ENCODE measurements at regions not wholly inside any gene's neighbourhood (a gene's known extent, or its start where the extent isn't known, plus 50 kb on each side); places are given as distances from the start of the nearest gene placed in this dataset.

DNA sequence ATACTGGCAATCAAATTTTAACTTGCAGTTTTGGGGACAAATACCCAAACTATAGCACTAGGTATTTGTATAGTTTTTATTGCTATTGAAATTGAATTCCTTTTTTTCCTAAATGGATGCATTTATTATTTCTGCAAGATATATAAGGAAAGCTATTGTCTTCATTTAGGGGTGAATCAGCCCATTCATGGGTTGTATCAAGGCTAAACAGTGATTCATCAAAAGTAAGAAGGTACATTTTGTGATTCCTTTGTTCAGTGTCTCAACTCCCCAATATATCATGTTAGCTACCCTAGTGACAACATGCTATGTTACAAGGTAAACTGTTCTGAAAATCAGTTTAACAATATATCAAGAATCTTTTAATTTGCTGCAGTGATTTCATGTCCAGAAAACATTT is 185.7 kb downstream of the PLK2 start:
- Histone ChIP-seq H3K36me3 (replicated peaks in 1 of 2; ENCODE audit: control insufficient read depth in 1 of 2, insufficient read depth in 2 of 2, low read length in 1 of 2) (no peaks in the 10 kb centered on the region), H3F3A (replicated peaks; ENCODE audit: insufficient read depth) (no peaks in the 10 kb centered on the region), H3K27me3 (ENCODE audit: insufficient read depth) (no peaks in the 10 kb centered on the region), H4K20me1 (ENCODE audit: insufficient read depth) (no peaks in the 10 kb centered on the region), H3K9ac (no peak overlapping the region), H3K4me2 (no peak overlapping the region), H3K4me3 (ENCODE audit: low read depth in 2 of 2, low read length in 1 of 2) (no peak overlapping the region), H3K27ac (ENCODE audit: low read depth in 2 of 2, low read length in 1 of 2) (no peak overlapping the region), H2AFZ (ENCODE audit: low read depth) (no peak overlapping the region), H3K9me3 (no peaks in the 10 kb centered on the region), H3K4me1 (ENCODE audit: control insufficient read depth in 1 of 2, insufficient read depth in 2 of 2, low read depth in 1 of 2, low read length in 1 of 2) (no peaks in the 10 kb centered on the region), H3K9me2 (no peaks in the 10 kb centered on the region), H3K79me2 (ENCODE audit: insufficient read depth) (no peaks in the 10 kb centered on the region)
- TF ChIP-seq NRF1 (IDR thresholded peaks at IDR 0.05; ENCODE audit: low read depth, low read length): no peak
- TF ChIP-seq, protein P1, sequence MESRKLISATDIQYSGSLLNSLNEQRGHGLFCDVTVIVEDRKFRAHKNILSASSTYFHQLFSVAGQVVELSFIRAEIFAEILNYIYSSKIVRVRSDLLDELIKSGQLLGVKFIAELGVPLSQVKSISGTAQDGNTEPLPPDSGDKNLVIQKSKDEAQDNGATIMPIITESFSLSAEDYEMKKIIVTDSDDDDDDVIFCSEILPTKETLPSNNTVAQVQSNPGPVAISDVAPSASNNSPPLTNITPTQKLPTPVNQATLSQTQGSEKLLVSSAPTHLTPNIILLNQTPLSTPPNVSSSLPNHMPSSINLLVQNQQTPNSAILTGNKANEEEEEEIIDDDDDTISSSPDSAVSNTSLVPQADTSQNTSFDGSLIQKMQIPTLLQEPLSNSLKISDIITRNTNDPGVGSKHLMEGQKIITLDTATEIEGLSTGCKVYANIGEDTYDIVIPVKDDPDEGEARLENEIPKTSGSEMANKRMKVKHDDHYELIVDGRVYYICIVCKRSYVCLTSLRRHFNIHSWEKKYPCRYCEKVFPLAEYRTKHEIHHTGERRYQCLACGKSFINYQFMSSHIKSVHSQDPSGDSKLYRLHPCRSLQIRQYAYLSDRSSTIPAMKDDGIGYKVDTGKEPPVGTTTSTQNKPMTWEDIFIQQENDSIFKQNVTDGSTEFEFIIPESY (IDR thresholded peaks at IDR 0.05; ENCODE audit: borderline replicate concordance, low read depth): no peak
- TF ChIP-seq POLR2AphosphoS5 (IDR thresholded peaks at IDR 0.05; ENCODE audit: low read depth, low read length): no peak
- TF ChIP-seq, protein P2, sequence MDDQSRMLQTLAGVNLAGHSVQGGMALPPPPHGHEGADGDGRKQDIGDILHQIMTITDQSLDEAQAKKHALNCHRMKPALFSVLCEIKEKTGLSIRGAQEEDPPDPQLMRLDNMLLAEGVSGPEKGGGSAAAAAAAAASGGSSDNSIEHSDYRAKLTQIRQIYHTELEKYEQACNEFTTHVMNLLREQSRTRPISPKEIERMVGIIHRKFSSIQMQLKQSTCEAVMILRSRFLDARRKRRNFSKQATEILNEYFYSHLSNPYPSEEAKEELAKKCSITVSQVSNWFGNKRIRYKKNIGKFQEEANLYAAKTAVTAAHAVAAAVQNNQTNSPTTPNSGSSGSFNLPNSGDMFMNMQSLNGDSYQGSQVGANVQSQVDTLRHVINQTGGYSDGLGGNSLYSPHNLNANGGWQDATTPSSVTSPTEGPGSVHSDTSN (IDR thresholded peaks at IDR 0.05): peak; percentile 38; the same call in 1 of the 2 replicates
- TF ChIP-seq EZH2phosphoT487 (IDR thresholded peaks at IDR 0.05; ENCODE audit: borderline replicate concordance, low read depth): no peak
- TF ChIP-seq TAF1 (IDR thresholded peaks at IDR 0.05; ENCODE audit: borderline replicate concordance, low read depth, low read length): no peak
- CTCF ChIA-PET: no interaction called here
- POLR2A ChIA-PET: no interaction called here
- DNase-seq: no peak

DNA sequence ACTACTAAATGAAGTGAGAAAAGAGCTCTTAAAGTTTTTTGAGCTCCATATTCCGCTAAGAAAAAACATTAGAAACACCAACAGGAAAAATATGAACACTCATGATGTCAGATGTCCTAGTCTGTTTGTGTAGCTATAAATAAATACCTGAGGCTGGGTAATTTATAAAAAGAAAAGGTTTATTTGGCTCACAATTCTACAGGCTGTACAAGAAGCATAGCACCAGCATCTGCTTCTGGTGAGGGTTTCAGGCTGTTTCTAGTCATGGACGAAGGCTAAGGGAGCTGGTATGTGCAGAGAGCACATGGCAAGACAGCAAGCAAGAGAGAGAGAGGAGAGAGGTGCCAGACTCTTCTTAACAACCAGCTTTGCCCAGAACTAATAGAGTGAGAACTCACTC is 186.2 kb downstream of the PLK2 start:
- Histone ChIP-seq H2AFZ (ENCODE audit: low read depth) (no peak overlapping the region), H3F3A (replicated peaks; ENCODE audit: insufficient read depth) (no peaks in the 10 kb centered on the region), H3K27me3 (ENCODE audit: insufficient read depth) (no peaks in the 10 kb centered on the region), H3K9me3 (no peaks in the 10 kb centered on the region), H3K4me2 (no peak overlapping the region), H3K9me2 (no peaks in the 10 kb centered on the region), H3K4me3 (ENCODE audit: low read depth in 2 of 2, low read length in 1 of 2) (no peak overlapping the region), H4K20me1 (ENCODE audit: insufficient read depth) (no peaks in the 10 kb centered on the region), H3K79me2 (ENCODE audit: insufficient read depth) (no peaks in the 10 kb centered on the region), H3K4me1 (ENCODE audit: control insufficient read depth in 1 of 2, insufficient read depth in 2 of 2, low read depth in 1 of 2, low read length in 1 of 2) (no peaks in the 10 kb centered on the region), H3K36me3 (replicated peaks in 1 of 2; ENCODE audit: control insufficient read depth in 1 of 2, insufficient read depth in 2 of 2, low read length in 1 of 2) (no peaks in the 10 kb centered on the region), H3K9ac (no peak overlapping the region), H3K27ac (ENCODE audit: low read depth in 2 of 2, low read length in 1 of 2) (no peak overlapping the region)
- 89% methylated on average over 2 of the region's 2 CpGs for WGBS (ENCODE audit: low lambda C conversion rate)
- CTCF ChIA-PET: no interaction called here
- POLR2A ChIA-PET: no interaction called here
- TF ChIP-seq FOXJ3 (CRISPR knock-in tag; IDR thresholded peaks at IDR 0.05) (no peak), SMC3 (IDR thresholded peaks at IDR 0.05; ENCODE audit: low read depth, low read length) (no peak), ELF1 (IDR thresholded peaks at IDR 0.05) (no peak), TAF1 (IDR thresholded peaks at IDR 0.05; ENCODE audit: borderline replicate concordance, low read depth, low read length) (no peak), TCF12 (IDR thresholded peaks at IDR 0.05) (no peak), MXI1 (IDR thresholded peaks at IDR 0.05; ENCODE audit: low read depth, low read length) (no peak), YY1 (IDR thresholded peaks at IDR 0.05; ENCODE audit: low read depth) (no peak), MEF2A (IDR thresholded peaks at IDR 0.05; ENCODE audit: borderline replicate concordance, low read depth) (no peak), POLR2AphosphoS5 (IDR thresholded peaks at IDR 0.05; ENCODE audit: low read depth, low read length) (no peak)
- TF ChIP-seq, protein P3, sequence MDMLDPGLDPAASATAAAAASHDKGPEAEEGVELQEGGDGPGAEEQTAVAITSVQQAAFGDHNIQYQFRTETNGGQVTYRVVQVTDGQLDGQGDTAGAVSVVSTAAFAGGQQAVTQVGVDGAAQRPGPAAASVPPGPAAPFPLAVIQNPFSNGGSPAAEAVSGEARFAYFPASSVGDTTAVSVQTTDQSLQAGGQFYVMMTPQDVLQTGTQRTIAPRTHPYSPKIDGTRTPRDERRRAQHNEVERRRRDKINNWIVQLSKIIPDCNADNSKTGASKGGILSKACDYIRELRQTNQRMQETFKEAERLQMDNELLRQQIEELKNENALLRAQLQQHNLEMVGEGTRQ (IDR thresholded peaks at IDR 0.05; ENCODE audit: borderline replicate concordance, low read depth, low read length): no peak
- no peak for DNase-seq
